ENCODE measurements at regions not wholly inside any gene's neighbourhood (a gene's known extent, or its start where the extent isn't known, plus 50 kb on each side); places are given as distances from the start of the nearest gene placed in this dataset.

- TF ChIP-seq CTCF (IDR thresholded peaks at IDR 0.05; ENCODE audit: low read length) (no peak), EZH2 (IDR thresholded peaks at IDR 0.05; ENCODE audit: borderline replicate concordance, low read length) (no peak)
Measured at GRCh38 chr12:127107744-127108143, 1159.2 kb upstream of the TMEM132C start.
